HEK293 (cell line): ENCODE measurements at regions not wholly inside any gene's neighbourhood (a gene's known extent, or its start where the extent isn't known, plus 50 kb on each side); places are given as distances from the start of the nearest gene placed in this dataset.
"Not testable (repeated sequence)": the region's sequence is repeated elsewhere in the genome, so short reads cannot be mapped to it uniquely, and the experiment has no call there.

Experiments used
- CTCF ChIA-PET: fragments of 350-600 bp; formaldehyde crosslinking; extraction: SDS; loops from one replicate; lab custom pipeline; 2021; ENCODE audit warnings: antibody characterized with exemption; lab: Yijun Ruan, JAX
- POLR2A ChIA-PET: fragments of 300-600 bp; formaldehyde crosslinking; extraction: SDS; loops from one replicate; lab custom pipeline; 2020; ENCODE audit warnings: antibody characterized with exemption, inconsistent platforms; lab: Yijun Ruan, JAX
- H3K27ac ChIP-seq: fragments of 200-500 bp; sonication (Bioruptor generic); 2 replicates; pipeline ENCODE4 v1.5.1; 2014; ENCODE audit warnings: low read depth, low read length, control low read depth, inconsistent platforms; ENCODE audit errors: extremely low read depth
- H3K36me3 ChIP-seq, 2 experiments: fragments of 200-500 bp in 1 of 2; sonication (Bioruptor generic) in 1 of 2; 1 replicate in 1 of 2; 2 replicates in 1 of 2; pipeline ENCODE4 v1.5.1; 2014 to 2017; ENCODE audit warnings: inconsistent platforms in 2 of 2, low read length in 2 of 2; ENCODE audit not compliant: control insufficient read depth in 2 of 2, insufficient read depth in 1 of 2
- H3K4me1 ChIP-seq: fragments of 200-500 bp; sonication (Bioruptor generic); 2 replicates; pipeline ENCODE4 v1.5.1; 2014; ENCODE audit warnings: mild to moderate bottlenecking, low read length, inconsistent platforms; ENCODE audit not compliant: control insufficient read depth, insufficient read depth
- H3K4me3 ChIP-seq: 2 replicates; pipeline ENCODE4 v1.5.1; 2011; ENCODE audit warnings: low read depth, mild to moderate bottlenecking, control low read depth, low read length, moderate library complexity
- H3K9me3 ChIP-seq: fragments of 200-500 bp; sonication (Bioruptor generic); 2 replicates; pipeline ENCODE4 v1.5.1; 2014; ENCODE audit warnings: low read depth, low read length, inconsistent platforms; ENCODE audit not compliant: control insufficient read depth, insufficient read depth
- CTCF ChIP-seq: fragments of 450-650 bp; formaldehyde crosslinking; IDR thresholded peaks from 2 replicates; pipeline ENCODE4 v1.5.1; 2016; ENCODE audit warnings: missing biosample characterization, missing genetic modification characterization
- GLI4 ChIP-seq: fragments of 450-650 bp; formaldehyde crosslinking; IDR thresholded peaks from 2 replicates; pipeline ENCODE4 v1.5.1; 2016; ENCODE audit warnings: missing biosample characterization, missing genetic modification characterization
- MEIS1 ChIP-seq: sonication (generic); formaldehyde crosslinking; IDR thresholded peaks from 2 replicates; pipeline ENCODE4 v1.8.1; 2022; ENCODE audit warnings: missing genetic modification reagents, mild to moderate bottlenecking, borderline replicate concordance
- SCRT1 ChIP-seq: fragments of 450-650 bp; formaldehyde crosslinking; IDR thresholded peaks from 2 replicates; pipeline ENCODE4 v1.5.1; 2016; ENCODE audit warnings: missing biosample characterization, missing genetic modification characterization, borderline replicate concordance
- ZBTB10 ChIP-seq: fragments of 450-650 bp; formaldehyde crosslinking; IDR thresholded peaks from 2 replicates; pipeline ENCODE4 v1.5.1; 2016; ENCODE audit warnings: missing biosample characterization, missing genetic modification characterization
- ZBTB7A ChIP-seq: fragments of 450-650 bp; formaldehyde crosslinking; IDR thresholded peaks from 2 replicates; pipeline ENCODE4 v1.5.1; 2016; ENCODE audit warnings: low read depth, missing biosample characterization, missing genetic modification characterization
- ZFHX2 ChIP-seq: fragments of 450-650 bp; formaldehyde crosslinking; conservative IDR thresholded peaks from 2 replicates; pipeline ENCODE4 v1.5.1; 2016; ENCODE audit warnings: missing biosample characterization, missing genetic modification characterization
- ZFP37 ChIP-seq: fragments of 450-650 bp; formaldehyde crosslinking; IDR thresholded peaks from 2 replicates; pipeline ENCODE4 v1.5.1; 2016; ENCODE audit warnings: missing biosample characterization, missing genetic modification characterization
- ZNF157 ChIP-seq: fragments of 450-650 bp; formaldehyde crosslinking; IDR thresholded peaks from 2 replicates; pipeline ENCODE4 v1.5.1; 2016; ENCODE audit warnings: missing biosample characterization, missing genetic modification characterization
- ZNF174 ChIP-seq: fragments of 450-650 bp; formaldehyde crosslinking; IDR thresholded peaks from 2 replicates; pipeline ENCODE4 v1.5.0; 2017; ENCODE audit warnings: missing biosample characterization, mild to moderate bottlenecking, missing genetic modification characterization
- ZNF214 ChIP-seq: fragments of 450-650 bp; formaldehyde crosslinking; IDR thresholded peaks from 2 replicates; pipeline ENCODE4 v1.5.1; 2017; ENCODE audit warnings: missing biosample characterization, mild to moderate bottlenecking, missing genetic modification characterization, borderline replicate concordance
- ZNF223 ChIP-seq: fragments of 450-650 bp; formaldehyde crosslinking; IDR thresholded peaks from 2 replicates; pipeline ENCODE4 v1.5.1; 2016; ENCODE audit warnings: missing biosample characterization, missing genetic modification characterization
- ZNF521 ChIP-seq: fragments of 450-650 bp; formaldehyde crosslinking; IDR thresholded peaks from 2 replicates; pipeline ENCODE4 v1.5.1; 2017; ENCODE audit warnings: missing biosample characterization, mild to moderate bottlenecking, missing genetic modification characterization
- ZNF596 ChIP-seq: fragments of 450-650 bp; IDR thresholded peaks from 2 replicates; pipeline ENCODE4 v1.5.0; 2018; ENCODE audit warnings: missing biosample characterization, mild to moderate bottlenecking, missing genetic modification characterization, moderate library complexity
- ZNF776 ChIP-seq: fragments of 450-650 bp; formaldehyde crosslinking; IDR thresholded peaks from 2 replicates; pipeline ENCODE4 v1.5.0; 2017; ENCODE audit warnings: missing biosample characterization, missing genetic modification characterization, borderline replicate concordance
- ZNF792 ChIP-seq: fragments of 450-650 bp; formaldehyde crosslinking; IDR thresholded peaks from 2 replicates; pipeline ENCODE4 v1.5.1; 2016; ENCODE audit warnings: missing biosample characterization, missing genetic modification characterization
- ZSCAN16 ChIP-seq: fragments of 450-650 bp; formaldehyde crosslinking; IDR thresholded peaks from 2 replicates; pipeline ENCODE4 v1.5.1; 2016; ENCODE audit warnings: missing biosample characterization, missing genetic modification characterization
- TF ChIP-seq, protein P1 (sequence below): fragments of 450-650 bp; formaldehyde crosslinking; IDR thresholded peaks from 2 replicates; pipeline ENCODE4 v1.5.1; 2016; ENCODE audit warnings: missing biosample characterization, missing genetic modification characterization
- TF ChIP-seq, protein P2 (sequence below): fragments of 450-650 bp; formaldehyde crosslinking; optimal IDR thresholded peaks from 2 replicates; pipeline ENCODE3; 2016; ENCODE audit warnings: missing biosample characterization, mild to moderate bottlenecking, missing genetic modification characterization
- TF ChIP-seq, protein P3 (sequence below): fragments of 450-650 bp; formaldehyde crosslinking; IDR thresholded peaks from 2 replicates; pipeline ENCODE4 v1.5.1; 2016; ENCODE audit warnings: missing biosample characterization, missing genetic modification characterization

DNA sequence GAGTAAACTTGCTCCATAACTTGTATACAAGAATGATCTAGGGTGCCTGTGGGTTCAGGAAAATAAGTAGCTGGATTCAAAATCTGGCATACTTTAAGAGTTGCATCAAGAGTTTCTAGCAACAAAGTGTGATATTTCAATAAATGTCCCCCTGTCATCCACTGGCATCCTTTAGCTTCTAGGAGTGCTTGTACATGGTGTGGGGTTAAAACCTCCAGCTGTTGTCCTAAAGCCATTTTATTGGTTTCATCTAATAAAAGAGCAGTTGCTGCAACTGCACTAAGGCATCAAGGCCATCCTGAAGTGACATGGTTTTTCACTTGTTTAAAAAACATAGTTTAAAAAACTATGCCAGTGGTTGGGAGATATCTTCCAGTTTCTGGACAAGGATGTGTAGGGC lies 148.4 kb downstream of the INHBA start:
- no peak overlapping the region for H3K27ac ChIP-seq
- H3K36me3 ChIP-seq: no peaks in the 10 kb centered on the region
- no peak overlapping the region for H3K4me3 ChIP-seq
- no peaks in the 10 kb centered on the region for H3K9me3 ChIP-seq
- TF ChIP-seq ZNF776 (no peak), GLI4 (no peak), ZNF596 (tag by site-specific recombination) (no peak), ZFP37 (tag by site-specific recombination) (no peak), MEIS1 (CRISPR knock-in tag) (no peak), ZSCAN16 (tag by site-specific recombination) (no peak), ZNF521 (tag by site-specific recombination) (no peak), ZNF792 (no peak), ZNF174 (no peak), ZNF214 (no peak), ZNF223 (tag by site-specific recombination) (no peak), CTCF (tag by site-specific recombination) (no peak), ZBTB7A (no peak), ZNF157 (tag by site-specific recombination) (no peak), SCRT1 (no peak), ZFHX2 (tag by site-specific recombination) (no peak), ZBTB10 (no peak)
- TF ChIP-seq, protein P1, sequence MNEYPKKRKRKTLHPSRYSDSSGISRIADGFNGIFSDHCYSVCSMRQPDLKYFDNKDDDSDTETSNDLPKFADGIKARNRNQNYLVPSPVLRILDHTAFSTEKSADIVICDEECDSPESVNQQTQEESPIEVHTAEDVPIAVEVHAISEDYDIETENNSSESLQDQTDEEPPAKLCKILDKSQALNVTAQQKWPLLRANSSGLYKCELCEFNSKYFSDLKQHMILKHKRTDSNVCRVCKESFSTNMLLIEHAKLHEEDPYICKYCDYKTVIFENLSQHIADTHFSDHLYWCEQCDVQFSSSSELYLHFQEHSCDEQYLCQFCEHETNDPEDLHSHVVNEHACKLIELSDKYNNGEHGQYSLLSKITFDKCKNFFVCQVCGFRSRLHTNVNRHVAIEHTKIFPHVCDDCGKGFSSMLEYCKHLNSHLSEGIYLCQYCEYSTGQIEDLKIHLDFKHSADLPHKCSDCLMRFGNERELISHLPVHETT (tag by site-specific recombination): no peak
- TF ChIP-seq, protein P2, sequence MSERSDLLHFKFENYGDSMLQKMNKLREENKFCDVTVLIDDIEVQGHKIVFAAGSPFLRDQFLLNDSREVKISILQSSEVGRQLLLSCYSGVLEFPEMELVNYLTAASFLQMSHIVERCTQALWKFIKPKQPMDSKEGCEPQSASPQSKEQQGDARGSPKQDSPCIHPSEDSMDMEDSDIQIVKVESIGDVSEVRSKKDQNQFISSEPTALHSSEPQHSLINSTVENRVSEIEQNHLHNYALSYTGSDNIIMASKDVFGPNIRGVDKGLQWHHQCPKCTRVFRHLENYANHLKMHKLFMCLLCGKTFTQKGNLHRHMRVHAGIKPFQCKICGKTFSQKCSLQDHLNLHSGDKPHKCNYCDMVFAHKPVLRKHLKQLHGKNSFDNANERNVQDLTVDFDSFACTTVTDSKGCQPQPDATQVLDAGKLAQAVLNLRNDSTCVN (tag by site-specific recombination): no peak
- TF ChIP-seq, protein P3, sequence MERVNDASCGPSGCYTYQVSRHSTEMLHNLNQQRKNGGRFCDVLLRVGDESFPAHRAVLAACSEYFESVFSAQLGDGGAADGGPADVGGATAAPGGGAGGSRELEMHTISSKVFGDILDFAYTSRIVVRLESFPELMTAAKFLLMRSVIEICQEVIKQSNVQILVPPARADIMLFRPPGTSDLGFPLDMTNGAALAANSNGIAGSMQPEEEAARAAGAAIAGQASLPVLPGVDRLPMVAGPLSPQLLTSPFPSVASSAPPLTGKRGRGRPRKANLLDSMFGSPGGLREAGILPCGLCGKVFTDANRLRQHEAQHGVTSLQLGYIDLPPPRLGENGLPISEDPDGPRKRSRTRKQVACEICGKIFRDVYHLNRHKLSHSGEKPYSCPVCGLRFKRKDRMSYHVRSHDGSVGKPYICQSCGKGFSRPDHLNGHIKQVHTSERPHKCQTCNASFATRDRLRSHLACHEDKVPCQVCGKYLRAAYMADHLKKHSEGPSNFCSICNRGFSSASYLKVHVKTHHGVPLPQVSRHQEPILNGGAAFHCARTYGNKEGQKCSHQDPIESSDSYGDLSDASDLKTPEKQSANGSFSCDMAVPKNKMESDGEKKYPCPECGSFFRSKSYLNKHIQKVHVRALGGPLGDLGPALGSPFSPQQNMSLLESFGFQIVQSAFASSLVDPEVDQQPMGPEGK (tag by site-specific recombination): no peak
- POLR2A ChIA-PET: no interaction called here
- H3K4me1 ChIP-seq: no peaks in the 10 kb centered on the region
- CTCF ChIA-PET: interaction anchor here (0.6 to 1.0 kb wide), 3 partner anchors 19 to 509 kb away, joined by 3 read pairs; no protein-coding TSS in a partner anchor

GRCh38 chr7:41550046-41550445 lies 152.8 kb downstream of the INHBA start:
- POLR2A ChIA-PET, H3K27ac ChIP-seq, H3K4me3 ChIP-seq, H3K36me3 ChIP-seq, H3K4me1 ChIP-seq, CTCF ChIA-PET, H3K9me3 ChIP-seq: not testable (repeated sequence)
